Tibial nerve (tissue), 3 donors: ENCODE measurements at regions not wholly inside any gene's neighbourhood (a gene's known extent, or its start where the extent isn't known, plus 50 kb on each side); places are given as distances from the start of the nearest gene placed in this dataset.

ENCODE experiments used
- CTCF ChIP-seq, 5 experiments: fragments of 200-600 bp in 3 of 5; fragments of 450-650 bp in 2 of 5; sonication (generic) in 3 of 5; IDR thresholded peaks; one replicate each; pipeline ENCODE4 v1.5.1; 2016 to 2019; ENCODE audit warnings: antibody characterized with exemption in 5 of 5, mild to moderate bottlenecking in 3 of 5, moderate library complexity in 2 of 5
- POLR2A ChIP-seq, 2 donors: fragments of 450-650 bp; IDR thresholded peaks; one replicate each; pipeline ENCODE4 v1.6.1; 2017; ENCODE audit warnings: antibody characterized with exemption in 2 of 2, mild to moderate bottlenecking in 2 of 2, moderate library complexity in 2 of 2

GRCh38 chr18:78041218-78041617, 791.6 kb downstream of the GALR1 start:
- no peak for TF ChIP-seq POLR2A (IDR thresholded peaks at IDR 0.05)
- no peak for TF ChIP-seq CTCF (IDR thresholded peaks at IDR 0.05)
